GM12878 (cell line): ENCODE measurements at regions not wholly inside any gene's neighbourhood (a gene's known extent, or its start where the extent isn't known, plus 50 kb on each side); places are given as distances from the start of the nearest gene placed in this dataset.

Source experiments
- ATAC-seq: fragments of 200-7000 bp; cut with Tn5 transposase; 3 replicates; pipeline ENCODE4 v1.9.1; 2020; ENCODE audit warnings: mild to moderate bottlenecking, moderate library complexity
- BruUV-seq: library from RNA; stranded (reverse); fragments of 400-500 nt; replicated peaks from 2 replicates; lab custom pipeline; 2021; lab: Mats Ljungman, UMichigan
- CTCF ChIA-PET: fragments of 300-600 bp; sonication (Branson Sonifier 250); formaldehyde crosslinking; extraction: SDS; loops from one replicate; lab custom pipeline; 2021; ENCODE audit warnings: inconsistent platforms; lab: Yijun Ruan, JAX
- POLR2A ChIA-PET: fragments of 350-600 bp; formaldehyde crosslinking; extraction: SDS; loops from one replicate; lab custom pipeline; 2021; ENCODE audit warnings: inconsistent platforms; lab: Charles Lee
- RAD21 ChIA-PET: fragments of 300-600 bp; sonication (Branson Sonifier 250); formaldehyde crosslinking; loops from one replicate; lab custom pipeline; 2023; ENCODE audit warnings: antibody characterized with exemption; ENCODE audit not compliant: unreplicated experiment; lab: Charles Lee
- SMC1A ChIA-PET: fragments of 300-600 bp; sonication (Branson Sonifier 250); formaldehyde crosslinking; loops from one replicate; lab custom pipeline; 2023; ENCODE audit not compliant: unreplicated experiment, uncharacterized antibody; lab: Charles Lee
- DNase-seq: peaks from one replicate; pipeline ENCODE4 v3.0.0-alpha.2; 2011; ENCODE audit warnings: low read depth, low spot score
- FAIRE-seq: peaks from 3 replicates; lab custom pipeline; 2011; peaks lifted over from hg19 to GRCh38; lab: Jason Lieb, UNC
- H2AFZ ChIP-seq: 2 replicates; pipeline ENCODE4 v1.6.0; 2011; ENCODE audit warnings: low read depth, low read length, control low read depth; ENCODE audit not compliant: control insufficient read depth
- H3K27ac ChIP-seq: 2 replicates; pipeline ENCODE4 v1.5.1; 2011; ENCODE audit warnings: control low read depth; ENCODE audit not compliant: control insufficient read depth, insufficient read depth
- H3K27me3 ChIP-seq, 2 experiments: replicated peaks in 1 of 2; 2 replicates each; pipeline versions ENCODE4 v1.6.0 to v1.6.1; 2011; ENCODE audit warnings: low read length in 1 of 2; ENCODE audit not compliant: control insufficient read depth in 2 of 2, insufficient read depth in 2 of 2
- H3K36me3 ChIP-seq, 2 experiments: 2 replicates each; pipeline ENCODE4 v1.5.1; 2011; ENCODE audit warnings: low read length in 1 of 2; ENCODE audit not compliant: control insufficient read depth in 2 of 2, insufficient read depth in 2 of 2
- H3K4me1 ChIP-seq: 2 replicates; pipeline ENCODE4 v1.6.1; 2011; ENCODE audit warnings: mild to moderate bottlenecking, low read length, moderate library complexity, mixed read lengths; ENCODE audit not compliant: control insufficient read depth, insufficient read depth
- H3K4me2 ChIP-seq: 2 replicates; pipeline ENCODE4 v1.6.0; 2011; ENCODE audit warnings: control low read depth; ENCODE audit not compliant: control insufficient read depth, insufficient read depth
- H3K4me3 ChIP-seq: fragments of 200-600 bp; sonication (generic); 2 replicates; pipeline ENCODE4 v1.5.1; 2016
- H3K79me2 ChIP-seq: 2 replicates; pipeline ENCODE4 v1.6.0; 2011; ENCODE audit warnings: low read length; ENCODE audit not compliant: control insufficient read depth, insufficient read depth
- H3K9ac ChIP-seq: 2 replicates; pipeline ENCODE4 v1.8.0; 2011; ENCODE audit warnings: low read length, control low read depth, mixed read lengths; ENCODE audit not compliant: control insufficient read depth, insufficient read depth
- H3K9me3 ChIP-seq: replicated peaks from 3 replicates; pipeline ENCODE4 v1.5.1; 2011; ENCODE audit warnings: mild to moderate bottlenecking, low read length; ENCODE audit not compliant: control insufficient read depth, insufficient read depth
- H4K20me1 ChIP-seq: 2 replicates; pipeline ENCODE4 v1.6.0; 2011; ENCODE audit not compliant: control insufficient read depth, insufficient read depth
- CBFB ChIP-seq: IDR thresholded peaks from 2 replicates; pipeline ENCODE4 v1.6.1; 2016; ENCODE audit warnings: antibody characterized with exemption, low read depth
- CEBPB ChIP-seq, 2 experiments: fragments of 150-350 bp in 1 of 2; IDR thresholded peaks; 2 replicates each; pipeline ENCODE4 v1.6.1; 2012 to 2014; ENCODE audit warnings: low read depth in 2 of 2, low read length in 2 of 2, borderline replicate concordance in 1 of 2, inconsistent platforms in 1 of 2
- EP300 ChIP-seq, 2 experiments: fragments of 150-350 bp in 1 of 2; IDR thresholded peaks; 2 replicates each; pipeline ENCODE4 v1.6.1; 2011 to 2012; ENCODE audit warnings: low read depth in 2 of 2, low read length in 2 of 2, borderline replicate concordance in 1 of 2, improper control_type of control experiment in 1 of 2, inconsistent platforms in 1 of 2; ENCODE audit not compliant: control insufficient read depth in 1 of 2
- ESRRA ChIP-seq: IDR thresholded peaks from 2 replicates; pipeline ENCODE4 v1.6.1; 2012; ENCODE audit warnings: mild to moderate bottlenecking, low read length, improper control_type of control experiment
- NBN ChIP-seq: fragments of 450-650 bp; IDR thresholded peaks from 2 replicates; pipeline ENCODE4 v1.6.1; 2016
- NFYB ChIP-seq: IDR thresholded peaks from 2 replicates; pipeline ENCODE4 v1.6.1; 2011; ENCODE audit warnings: low read depth, mild to moderate bottlenecking, low read length, improper control_type of control experiment, moderate library complexity; ENCODE audit not compliant: insufficient read depth
- NR2C1 ChIP-seq: fragments of 450-650 bp; IDR thresholded peaks from 2 replicates; pipeline ENCODE4 v1.6.1; 2017; ENCODE audit warnings: antibody characterized with exemption, mild to moderate bottlenecking, moderate library complexity
- NR2F1 ChIP-seq: fragments of 450-650 bp; conservative IDR thresholded peaks from 2 replicates; pipeline ENCODE4 v1.6.1; 2017; ENCODE audit warnings: mild to moderate bottlenecking
- NRF1 ChIP-seq: conservative IDR thresholded peaks from 2 replicates; pipeline ENCODE4 v1.6.1; 2011; ENCODE audit warnings: mild to moderate bottlenecking, low read depth, low read length, improper control_type of control experiment
- RELA ChIP-seq: fragments of 450-650 bp; IDR thresholded peaks from 2 replicates; pipeline ENCODE4 v1.8.0; 2014; ENCODE audit warnings: borderline replicate concordance; ENCODE audit not compliant: partially characterized antibody
- RFX5 ChIP-seq: IDR thresholded peaks from 2 replicates; pipeline ENCODE4 v1.6.1; 2011; ENCODE audit warnings: low read depth, low read length, improper control_type of control experiment
- SIN3A ChIP-seq: IDR thresholded peaks from 2 replicates; pipeline ENCODE4 v1.6.1; 2012; ENCODE audit warnings: low read depth, low read length, improper control_type of control experiment
- SMC3 ChIP-seq: IDR thresholded peaks from 2 replicates; pipeline ENCODE4 v1.6.1; 2011; ENCODE audit warnings: low read length, improper control_type of control experiment, borderline replicate concordance
- STAT1 ChIP-seq: fragments of 450-650 bp; conservative IDR thresholded peaks from 2 replicates; pipeline ENCODE4 v1.6.1; 2014; ENCODE audit warnings: antibody characterized with exemption, mild to moderate bottlenecking
- TARDBP ChIP-seq: IDR thresholded peaks from 2 replicates; pipeline ENCODE4 v1.6.1; 2016; ENCODE audit warnings: borderline replicate concordance
- ZBED1 ChIP-seq: IDR thresholded peaks from 2 replicates; pipeline ENCODE4 v1.6.1; 2016; ENCODE audit warnings: borderline replicate concordance
- ZNF207 ChIP-seq: fragments of 450-650 bp; IDR thresholded peaks from 2 replicates; pipeline ENCODE4 v1.6.1; 2014; ENCODE audit warnings: antibody characterized with exemption, mild to moderate bottlenecking, borderline replicate concordance
- WGBS: methylation state at CpG from one replicate; pipeline ENCODE4 v1.1.6; 2016; ENCODE audit warnings: low lambda C conversion rate; ENCODE audit not compliant: insufficient replicate concordance, insufficient coverage; ENCODE audit errors: missing lambda C conversion rate; 5-methylcytosine and 5-hydroxymethylcytosine counted together
- in situ Hi-C: fragments of 300-500 bp; cut with MboI; formaldehyde crosslinking; loops from 9 replicates; pipeline ENCODE4 v1.14.3; 2018; ENCODE audit warnings: mixed read lengths
- intact Hi-C: fragments of 100-400 bp; cut with micrococcal nuclease; formaldehyde crosslinking; loops from one replicate; pipeline ENCODE4 v1.14.2; 2022; ENCODE audit not compliant: unreplicated experiment
- TF ChIP-seq, protein P1 (sequence below): fragments of 150-350 bp; IDR thresholded peaks from 2 replicates; pipeline ENCODE4 v1.6.1; 2014; ENCODE audit warnings: mild to moderate bottlenecking, low read depth, low read length
- TF ChIP-seq, protein P2 (sequence below): fragments of 450-650 bp; IDR thresholded peaks from 2 replicates; pipeline ENCODE4 v1.6.1; 2017; ENCODE audit warnings: mild to moderate bottlenecking

DNA sequence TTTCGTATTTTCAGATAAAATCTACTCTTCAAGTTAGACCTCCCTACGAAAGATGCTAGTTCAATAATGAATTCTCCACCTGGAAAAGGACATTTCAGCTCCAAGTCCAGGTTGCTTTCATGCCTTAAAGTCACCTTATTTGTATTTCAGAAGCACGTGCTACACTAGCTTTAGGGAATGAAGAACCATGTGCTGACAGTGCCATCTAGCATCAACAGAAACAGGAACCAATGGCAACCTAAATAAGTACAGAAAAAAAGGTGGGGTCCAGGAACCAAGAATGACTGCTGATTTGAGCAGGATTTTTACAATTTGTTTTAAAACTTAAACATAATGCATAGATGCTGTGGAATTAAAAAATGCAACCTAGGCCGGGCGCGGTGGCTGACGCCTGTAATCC is 77.6 kb upstream of the SNRPN start:
- Histone ChIP-seq H3K9me3 (no peaks in the 10 kb centered on the region; the same call in 1 of the 3 replicates), H3K9ac (no peak overlapping the region), H4K20me1 (no peaks in the 10 kb centered on the region), H2AFZ (no peak overlapping the region), H3K36me3 (no peaks in the 10 kb centered on the region), H3K27ac (no peak overlapping the region), H3K4me3 (no peak overlapping the region), H3K4me2 (no peak overlapping the region), H3K79me2 (no peaks in the 10 kb centered on the region), H3K27me3 (no peaks in the 10 kb centered on the region), H3K4me1 (no peaks in the 10 kb centered on the region)
- POLR2A ChIA-PET: no interaction called here
- 65% methylated on average over 7 of the region's 7 CpGs for WGBS
- no TSS peak for BruUV-seq
- CTCF ChIA-PET: no interaction called here
- DNase-seq: no peak
- intact Hi-C loops: no loop called here
- no peak for ATAC-seq
- in situ Hi-C loops: no loop called here
- RAD21 ChIA-PET: no interaction called here
- FAIRE-seq: no peak
- TF ChIP-seq, protein P1, sequence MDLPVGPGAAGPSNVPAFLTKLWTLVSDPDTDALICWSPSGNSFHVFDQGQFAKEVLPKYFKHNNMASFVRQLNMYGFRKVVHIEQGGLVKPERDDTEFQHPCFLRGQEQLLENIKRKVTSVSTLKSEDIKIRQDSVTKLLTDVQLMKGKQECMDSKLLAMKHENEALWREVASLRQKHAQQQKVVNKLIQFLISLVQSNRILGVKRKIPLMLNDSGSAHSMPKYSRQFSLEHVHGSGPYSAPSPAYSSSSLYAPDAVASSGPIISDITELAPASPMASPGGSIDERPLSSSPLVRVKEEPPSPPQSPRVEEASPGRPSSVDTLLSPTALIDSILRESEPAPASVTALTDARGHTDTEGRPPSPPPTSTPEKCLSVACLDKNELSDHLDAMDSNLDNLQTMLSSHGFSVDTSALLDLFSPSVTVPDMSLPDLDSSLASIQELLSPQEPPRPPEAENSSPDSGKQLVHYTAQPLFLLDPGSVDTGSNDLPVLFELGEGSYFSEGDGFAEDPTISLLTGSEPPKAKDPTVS: no peak
- no peak for TF ChIP-seq NRF1
- TF ChIP-seq NBN: no peak
- TF ChIP-seq SIN3A: no peak
- no peak for TF ChIP-seq CBFB
- TF ChIP-seq SMC3: no peak
- no peak for TF ChIP-seq NFYB
- no peak for TF ChIP-seq CEBPB (IDR thresholded peaks at IDR 0.05; ENCODE audit: borderline replicate concordance in 1 of 2, low read depth in 2 of 2, low read length in 2 of 2)
- TF ChIP-seq, protein P2, sequence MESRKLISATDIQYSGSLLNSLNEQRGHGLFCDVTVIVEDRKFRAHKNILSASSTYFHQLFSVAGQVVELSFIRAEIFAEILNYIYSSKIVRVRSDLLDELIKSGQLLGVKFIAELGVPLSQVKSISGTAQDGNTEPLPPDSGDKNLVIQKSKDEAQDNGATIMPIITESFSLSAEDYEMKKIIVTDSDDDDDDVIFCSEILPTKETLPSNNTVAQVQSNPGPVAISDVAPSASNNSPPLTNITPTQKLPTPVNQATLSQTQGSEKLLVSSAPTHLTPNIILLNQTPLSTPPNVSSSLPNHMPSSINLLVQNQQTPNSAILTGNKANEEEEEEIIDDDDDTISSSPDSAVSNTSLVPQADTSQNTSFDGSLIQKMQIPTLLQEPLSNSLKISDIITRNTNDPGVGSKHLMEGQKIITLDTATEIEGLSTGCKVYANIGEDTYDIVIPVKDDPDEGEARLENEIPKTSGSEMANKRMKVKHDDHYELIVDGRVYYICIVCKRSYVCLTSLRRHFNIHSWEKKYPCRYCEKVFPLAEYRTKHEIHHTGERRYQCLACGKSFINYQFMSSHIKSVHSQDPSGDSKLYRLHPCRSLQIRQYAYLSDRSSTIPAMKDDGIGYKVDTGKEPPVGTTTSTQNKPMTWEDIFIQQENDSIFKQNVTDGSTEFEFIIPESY: no peak
- no peak for TF ChIP-seq RELA
- TF ChIP-seq NR2F1: no peak
- no peak for TF ChIP-seq RFX5
- TF ChIP-seq ZBED1: no peak
- TF ChIP-seq TARDBP: no peak
- no peak for TF ChIP-seq STAT1
- TF ChIP-seq ZNF207: no peak
- no peak for TF ChIP-seq EP300 (IDR thresholded peaks at IDR 0.05; ENCODE audit: borderline replicate concordance in 1 of 2, control insufficient read depth in 1 of 2, low read depth in 2 of 2, low read length in 2 of 2)
- TF ChIP-seq ESRRA: no peak
- no peak for TF ChIP-seq NR2C1
- SMC1A ChIA-PET: no interaction called here
